ENCODE measurements at regions not wholly inside any gene's neighbourhood (a gene's known extent, or its start where the extent isn't known, plus 50 kb on each side); places are given as distances from the start of the nearest gene placed in this dataset.
"Not testable (repeated sequence)": the region's sequence is repeated elsewhere in the genome, so short reads cannot be mapped to it uniquely, and the experiment has no call there.

- peak; percentile 50 for DNase-seq
These were observed 227.1 kb upstream of the NBPF12 start for GRCh38 chr1:146710838-146711521.

DNA sequence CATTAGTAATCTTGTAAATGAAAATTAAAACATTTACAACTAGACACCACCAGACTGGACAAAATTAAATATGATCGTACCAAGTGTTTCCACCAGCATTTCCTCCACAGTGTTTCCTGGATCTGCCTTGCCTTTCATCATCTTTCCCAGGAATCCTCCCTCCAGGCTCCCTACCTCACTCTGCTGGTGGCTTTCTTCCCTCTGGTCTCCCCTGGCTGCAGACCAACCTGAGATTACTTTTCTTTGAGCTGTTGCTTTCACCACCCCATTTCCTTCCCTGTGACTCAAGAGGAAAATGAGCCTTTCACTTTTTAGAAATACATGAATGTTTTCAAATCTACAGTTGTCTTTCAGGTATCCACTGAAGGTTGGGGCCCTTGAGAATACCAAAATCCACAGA is 228.8 kb upstream of the NBPF12 start:
- not testable (repeated sequence) for DNase-seq

GRCh38 chr1:146704162-146704724 is 233.9 kb upstream of the NBPF12 start:
- DNase-seq: not testable (repeated sequence)

DNA sequence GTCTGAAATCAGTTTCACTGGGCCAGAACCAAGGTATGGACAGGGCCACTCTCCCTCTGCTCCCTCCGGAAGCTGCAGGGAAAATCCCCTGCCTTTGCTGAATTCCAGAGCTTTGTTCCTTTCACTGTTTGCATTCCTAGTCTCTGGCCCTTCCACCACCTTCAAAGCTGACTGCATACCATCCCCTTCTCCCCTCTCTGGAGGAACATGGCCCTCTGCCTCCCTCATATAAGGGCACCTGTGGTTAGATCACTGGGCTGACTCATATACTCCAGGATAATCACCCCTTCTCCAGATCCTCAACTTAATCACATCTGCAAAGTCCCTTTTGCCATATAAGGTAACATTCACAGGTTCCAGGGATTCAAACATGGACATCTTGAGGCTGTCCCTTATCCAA is 236.8 kb upstream of the NBPF12 start:
- not testable (repeated sequence) for DNase-seq

- DNase-seq: peak; percentile 8
These were observed 242.7 kb upstream of the NBPF12 start for GRCh38 chr1:146695388-146695787.

DNA sequence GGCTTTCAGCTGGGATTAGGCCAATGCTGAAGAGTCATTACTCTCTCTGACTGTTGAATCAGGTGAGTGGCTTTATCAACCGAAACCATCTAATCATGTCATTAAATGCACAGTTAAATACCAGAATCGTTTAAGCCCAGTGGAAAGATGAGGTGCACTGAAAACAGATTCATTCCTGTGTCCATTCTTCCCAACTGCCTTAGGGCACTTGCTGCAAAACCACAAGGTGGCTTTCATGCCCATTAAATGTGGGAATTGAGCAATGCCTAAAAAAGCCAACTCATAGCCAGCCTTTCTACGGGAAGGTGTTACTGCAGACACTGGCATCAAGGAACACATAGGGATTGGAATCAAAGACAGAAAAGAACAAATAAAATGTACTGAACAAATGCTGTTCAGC is 246.3 kb upstream of the NBPF12 start:
- DNase-seq: not testable (repeated sequence)

- DNase-seq: not testable (repeated sequence)
These were observed 249.2 kb upstream of the NBPF12 start for GRCh38 chr1:146688893-146689292.

GRCh38 chr1:146686777-146687366 is 251.3 kb upstream of the NBPF12 start:
- not testable (repeated sequence) for DNase-seq

GRCh38 chr1:146683126-146683429 is 255.0 kb upstream of the NBPF12 start:
- DNase-seq: not testable (repeated sequence)

- peak; percentile 21 for DNase-seq
These were observed 255.6 kb upstream of the NBPF12 start for GRCh38 chr1:146682227-146683125.

DNA sequence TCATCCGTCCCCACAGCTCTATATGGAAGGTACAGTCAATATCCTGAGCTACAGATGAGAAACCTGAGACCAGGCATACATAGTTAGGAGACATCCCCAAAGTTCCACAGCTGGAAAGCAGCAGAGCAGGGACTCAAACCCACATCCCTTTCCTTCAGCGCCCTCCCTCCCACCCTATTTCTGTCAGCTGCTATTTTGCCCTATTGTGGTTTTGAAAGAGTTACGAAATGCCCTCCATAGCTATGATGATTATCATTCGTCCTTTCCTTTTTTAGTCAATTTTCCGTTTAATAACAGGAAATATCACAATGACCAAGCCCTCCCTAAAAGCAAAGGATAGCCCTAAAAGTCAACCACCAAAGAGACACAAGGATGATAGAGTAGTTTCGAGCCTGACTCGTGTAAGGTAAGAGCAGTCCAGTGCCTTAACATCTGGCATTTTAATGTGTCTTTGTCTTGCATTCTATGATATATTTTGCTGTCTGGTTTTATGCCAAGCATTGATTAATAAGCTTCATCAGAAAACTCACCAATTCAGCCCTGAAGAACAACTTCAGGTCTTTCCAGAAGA is 264.3 kb upstream of the NBPF12 start:
- DNase-seq: not testable (repeated sequence)

GRCh38 chr1:146672608-146673007 is 265.5 kb upstream of the NBPF12 start:
- not testable (repeated sequence) for DNase-seq

DNA sequence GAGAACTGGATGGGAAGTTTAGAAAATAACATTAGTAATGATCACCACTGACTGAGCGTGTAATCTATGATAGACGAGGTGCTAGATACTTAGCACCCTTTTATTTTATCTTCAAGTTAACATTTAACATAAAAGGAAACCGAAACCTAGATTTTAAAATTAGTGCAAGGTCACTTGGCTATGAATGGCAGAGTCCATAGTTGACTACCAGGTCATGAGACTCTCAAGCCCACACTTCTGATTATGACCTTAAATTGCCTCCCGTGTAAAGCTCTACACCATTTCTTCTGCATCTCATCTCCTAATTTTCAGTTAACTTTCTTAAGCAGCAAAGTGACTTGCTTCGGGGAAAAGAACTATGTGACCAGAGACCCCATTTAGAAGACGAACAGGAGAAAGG is 266.5 kb upstream of the NBPF12 start:
- DNase-seq: not testable (repeated sequence)

DNA sequence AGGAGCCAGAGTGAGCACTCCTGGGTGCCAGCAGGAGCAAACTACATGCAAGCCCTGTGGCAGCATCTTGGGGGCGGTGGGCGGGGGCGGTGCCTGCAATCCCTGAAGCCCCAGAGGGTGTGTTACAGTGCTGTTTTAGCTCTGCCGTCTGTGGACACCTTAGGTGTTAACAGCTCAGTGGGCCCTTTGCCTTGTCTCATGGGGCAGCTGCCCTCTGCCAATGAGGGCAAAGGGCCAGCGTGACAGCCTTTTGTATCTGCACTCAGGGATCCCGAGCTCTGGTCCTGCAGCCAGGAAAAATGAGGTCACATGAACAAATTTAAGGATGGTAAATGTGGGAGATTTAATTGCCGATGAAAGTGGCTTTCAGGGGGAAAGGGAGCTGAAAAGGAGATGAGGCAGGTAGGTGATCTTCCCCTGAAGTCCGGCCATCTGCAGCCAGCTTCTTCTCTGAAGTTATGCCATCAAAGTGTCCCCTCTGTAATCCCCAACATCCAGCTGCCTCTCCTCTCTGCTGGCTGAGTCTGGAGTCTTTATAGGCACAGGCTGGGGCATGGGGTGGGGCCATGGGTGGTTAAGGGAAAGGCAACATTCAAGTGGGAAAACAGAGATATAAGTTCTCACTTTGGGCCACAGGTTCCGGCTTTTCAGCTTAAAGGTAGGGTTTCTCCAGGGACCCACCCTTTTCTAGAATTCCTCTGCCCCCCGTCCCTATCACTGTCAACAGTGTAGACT is 267.1 kb upstream of the NBPF12 start:
- DNase-seq: not testable (repeated sequence)

DNA sequence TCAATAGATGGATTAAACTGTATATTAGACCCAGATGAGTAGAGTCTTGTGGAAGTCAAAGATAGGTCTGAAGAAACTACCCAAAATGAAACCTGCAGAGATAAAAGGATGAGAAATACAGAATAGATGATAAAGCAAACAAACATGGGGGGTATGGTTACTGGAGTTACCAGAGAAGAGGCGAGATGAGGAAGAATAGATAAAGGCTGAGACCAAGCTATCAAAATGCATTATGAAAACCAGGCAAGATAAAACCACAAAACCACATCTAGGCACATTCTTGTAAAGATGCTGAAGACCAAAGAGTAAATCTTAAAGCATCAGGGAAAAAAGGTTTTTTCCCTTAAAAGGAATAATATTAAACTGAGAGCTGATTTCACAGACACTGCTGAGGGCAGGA is 271.8 kb upstream of the NBPF12 start:
- DNase-seq: not testable (repeated sequence)

DNA sequence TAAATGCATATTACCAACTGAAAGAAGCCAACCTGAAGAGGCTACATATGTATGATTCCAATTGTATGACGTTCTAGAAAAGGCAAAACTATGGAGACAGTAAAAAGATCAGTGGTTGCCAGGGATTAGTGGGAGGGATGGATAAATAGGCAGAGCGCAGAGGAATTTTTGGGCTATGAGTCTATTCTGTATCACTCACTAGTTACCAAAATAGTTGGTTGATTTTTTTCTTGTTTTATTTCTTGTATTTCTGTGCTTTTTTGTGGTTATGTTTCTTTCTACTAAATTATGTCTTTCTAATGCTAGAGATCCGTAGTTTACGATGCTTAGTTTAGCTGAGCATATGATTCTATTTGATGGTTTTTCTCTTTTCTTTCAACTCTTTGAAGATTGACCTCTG is 277.9 kb upstream of the NBPF12 start:
- not testable (repeated sequence) for DNase-seq

- not testable (repeated sequence) for DNase-seq
These were observed 281.6 kb upstream of the NBPF12 start for GRCh38 chr1:146656356-146657060.

- DNase-seq: not testable (repeated sequence)
These were observed 283.4 kb upstream of the NBPF12 start for GRCh38 chr1:146654763-146655162.

DNA sequence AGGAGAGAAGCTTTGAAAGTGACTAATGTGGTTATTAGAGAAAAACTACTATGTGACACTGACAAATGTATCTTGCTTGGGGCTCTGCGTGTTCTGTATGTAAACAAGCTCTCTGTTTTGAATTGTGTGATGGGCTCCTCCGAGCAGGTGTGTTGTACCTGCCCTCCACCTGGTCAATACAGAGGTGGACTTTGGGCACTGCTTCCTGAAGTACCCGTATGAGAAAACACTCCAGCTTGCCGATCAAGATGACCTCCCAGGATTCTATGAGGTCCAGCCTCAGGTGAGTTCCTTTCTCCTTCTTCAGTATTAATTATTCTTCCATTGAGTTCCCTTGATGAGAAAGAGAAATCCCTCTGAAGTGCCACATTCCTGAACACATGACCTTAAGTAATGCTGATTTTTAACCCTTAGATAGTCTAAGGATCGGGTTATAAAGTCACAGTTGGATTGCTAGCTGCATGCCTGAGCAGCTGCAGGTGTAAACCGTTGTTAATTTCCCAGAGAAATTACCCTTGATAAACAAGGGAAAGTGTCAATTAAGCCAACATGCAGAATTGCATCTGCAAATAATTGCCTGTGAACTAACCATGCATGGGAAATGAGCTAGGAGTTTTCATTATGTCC is 292.0 kb upstream of the NBPF12 start:
- DNase-seq: not testable (repeated sequence)

DNA sequence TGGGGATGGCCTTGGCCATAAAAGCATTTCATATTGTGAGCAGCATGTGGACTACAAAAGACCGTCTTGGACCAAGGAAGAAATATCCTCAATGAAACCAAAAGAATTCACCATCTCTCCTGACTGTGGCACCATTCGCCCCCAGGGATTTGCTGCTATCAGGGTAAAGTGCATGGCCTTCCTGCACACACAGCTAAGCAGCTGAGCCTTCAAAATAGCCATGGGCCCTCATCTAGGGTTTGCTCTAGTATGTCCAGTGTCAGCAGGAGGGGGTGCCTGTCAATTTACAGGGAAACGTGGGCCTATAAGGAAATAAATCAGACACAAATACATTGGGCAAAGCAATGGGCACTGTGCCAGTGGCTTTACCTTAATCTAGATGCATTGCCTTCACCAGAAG is 296.6 kb upstream of the NBPF12 start:
- not testable (repeated sequence) for DNase-seq

GRCh38 chr1:146640671-146641070 is 297.5 kb upstream of the NBPF12 start:
- DNase-seq: not testable (repeated sequence)

Measured in eye (tissue), 1 donor.